NCI-H128 (cell line): ENCODE measurements at regions not wholly inside any gene's neighbourhood (a gene's known extent, or its start where the extent isn't known, plus 50 kb on each side); places are given as distances from the start of the nearest gene placed in this dataset.

Experiments
- DNase-seq: peaks from one replicate; lab custom pipeline; 2025; ENCODE audit not compliant: unreplicated experiment; lab: John Stamatoyannopoulos, UW

DNA sequence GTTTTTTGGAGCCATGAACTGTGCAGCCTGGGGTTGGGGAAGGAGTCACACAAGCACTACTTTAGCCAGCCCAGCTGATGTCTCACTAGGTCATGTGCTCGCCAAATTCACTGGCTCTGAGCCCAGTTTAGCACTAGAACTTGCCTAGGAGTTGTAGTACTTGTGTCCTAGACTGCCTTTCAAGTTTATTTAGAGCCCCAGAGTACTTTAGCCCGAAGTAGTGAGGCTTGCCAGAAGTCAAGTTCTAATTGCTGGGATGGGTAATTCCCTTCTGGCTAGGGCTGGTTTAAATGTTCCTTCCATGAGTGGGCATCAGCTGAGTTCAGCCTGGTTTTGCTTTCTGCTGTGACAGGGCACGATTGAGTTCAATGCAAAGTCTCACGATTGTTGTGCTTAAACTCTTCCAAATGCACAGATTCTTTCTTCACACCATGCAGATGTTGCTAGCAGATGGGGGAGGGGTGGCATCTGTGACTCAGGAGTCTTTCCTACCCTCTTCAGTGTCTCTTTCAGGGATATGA lies 228.2 kb upstream of the ZPLD1 start:
- DNase-seq: no peak

DNA sequence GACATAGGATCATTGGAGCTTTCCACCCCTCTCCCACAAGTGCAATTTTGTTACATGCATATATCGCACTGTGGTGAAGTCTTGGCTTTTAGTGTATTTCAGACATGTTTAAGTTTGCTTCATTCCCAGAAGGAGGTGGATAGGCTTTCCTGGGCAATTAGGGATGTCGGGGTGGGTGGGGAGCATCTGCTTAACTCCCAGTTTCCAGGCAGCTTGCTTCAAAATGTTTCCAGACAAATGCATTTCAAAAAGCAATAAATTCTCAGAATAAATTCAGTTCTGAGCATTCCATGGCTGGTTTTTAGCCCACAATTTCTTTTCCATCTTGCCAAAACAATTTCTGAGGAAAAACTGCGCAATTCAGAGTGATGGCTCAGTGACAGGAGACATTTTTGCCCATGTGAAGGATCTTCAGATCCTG lies 227.7 kb upstream of the ZPLD1 start:
- DNase-seq: no peak

DNA sequence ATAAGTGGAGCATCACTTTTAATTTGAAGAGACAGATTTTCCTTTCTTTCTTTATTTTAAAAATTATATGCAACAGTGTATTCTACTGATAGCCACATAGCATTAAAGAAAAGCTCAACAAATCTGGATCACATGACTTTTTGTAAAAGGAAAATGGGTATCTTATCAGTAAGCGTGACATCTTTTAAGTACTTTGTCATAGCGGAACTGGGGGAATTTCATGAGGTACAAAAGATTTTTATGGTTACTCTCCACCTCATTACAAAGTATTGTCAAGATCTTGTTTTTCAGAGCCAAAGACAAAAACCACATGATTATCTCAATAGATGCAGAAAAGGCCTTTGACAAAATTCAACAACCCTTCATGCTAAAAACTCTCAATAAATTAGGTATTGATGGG lies 219.6 kb upstream of the ZPLD1 start:
- no peak for DNase-seq

DNA sequence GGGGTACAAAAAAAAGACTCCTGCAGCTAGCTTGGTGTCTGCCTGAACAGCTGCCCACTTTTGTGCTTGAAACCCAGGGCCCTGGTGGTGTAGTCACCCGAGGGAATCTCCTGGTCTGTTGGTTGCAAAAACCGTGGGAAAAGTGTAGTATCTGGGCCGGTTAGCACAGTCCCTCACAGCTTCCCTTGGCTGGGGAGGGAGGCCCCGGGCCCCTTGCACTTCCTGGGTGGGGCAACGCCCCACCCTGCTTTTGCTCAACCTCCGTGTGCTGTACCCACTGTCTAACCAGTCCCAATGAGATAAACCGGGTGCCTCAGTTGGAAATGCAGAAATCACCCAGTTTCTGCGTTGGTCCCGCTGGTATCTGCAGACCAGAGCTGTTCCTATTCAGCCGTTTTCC lies 211.7 kb upstream of the ZPLD1 start:
- no peak for DNase-seq

DNA sequence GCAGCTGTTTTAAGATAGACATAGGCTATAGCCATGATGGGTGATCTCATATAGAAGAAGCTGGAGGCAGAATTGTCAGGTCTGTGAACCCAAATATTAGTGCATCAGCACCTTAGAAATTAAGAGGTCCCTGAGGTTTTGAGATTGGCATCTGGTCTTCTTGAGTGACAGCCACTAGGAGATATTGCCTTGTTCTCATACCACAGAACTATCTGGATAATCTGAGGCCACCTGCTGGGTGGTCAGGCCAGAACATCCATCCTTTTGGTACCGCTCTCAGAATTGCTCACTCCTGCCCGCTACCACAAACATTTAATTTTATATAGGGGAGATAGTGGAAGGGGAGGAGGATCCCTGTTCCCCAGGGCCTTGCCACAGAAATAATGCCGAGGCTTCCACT lies 210.6 kb upstream of the ZPLD1 start:
- DNase-seq: no peak

DNA sequence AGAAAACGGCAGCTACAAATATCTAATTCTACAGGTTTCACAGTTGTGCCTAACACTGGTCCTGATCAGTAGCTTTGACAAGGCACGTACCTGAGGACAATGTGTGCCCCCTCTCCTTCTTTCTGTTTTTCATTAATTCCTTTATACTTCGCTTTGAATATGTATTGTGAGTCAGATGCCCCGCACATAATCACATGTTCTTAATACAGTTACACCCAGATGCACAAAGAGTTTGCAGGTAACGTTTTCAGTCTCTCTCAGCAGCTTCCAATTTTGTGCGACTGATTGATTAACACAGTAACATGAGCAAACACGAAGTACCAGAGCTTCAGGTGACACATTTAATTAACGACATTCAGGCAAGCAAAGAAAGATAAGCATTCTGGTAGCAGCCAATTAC lies 209.8 kb upstream of the ZPLD1 start:
- no peak for DNase-seq

DNA sequence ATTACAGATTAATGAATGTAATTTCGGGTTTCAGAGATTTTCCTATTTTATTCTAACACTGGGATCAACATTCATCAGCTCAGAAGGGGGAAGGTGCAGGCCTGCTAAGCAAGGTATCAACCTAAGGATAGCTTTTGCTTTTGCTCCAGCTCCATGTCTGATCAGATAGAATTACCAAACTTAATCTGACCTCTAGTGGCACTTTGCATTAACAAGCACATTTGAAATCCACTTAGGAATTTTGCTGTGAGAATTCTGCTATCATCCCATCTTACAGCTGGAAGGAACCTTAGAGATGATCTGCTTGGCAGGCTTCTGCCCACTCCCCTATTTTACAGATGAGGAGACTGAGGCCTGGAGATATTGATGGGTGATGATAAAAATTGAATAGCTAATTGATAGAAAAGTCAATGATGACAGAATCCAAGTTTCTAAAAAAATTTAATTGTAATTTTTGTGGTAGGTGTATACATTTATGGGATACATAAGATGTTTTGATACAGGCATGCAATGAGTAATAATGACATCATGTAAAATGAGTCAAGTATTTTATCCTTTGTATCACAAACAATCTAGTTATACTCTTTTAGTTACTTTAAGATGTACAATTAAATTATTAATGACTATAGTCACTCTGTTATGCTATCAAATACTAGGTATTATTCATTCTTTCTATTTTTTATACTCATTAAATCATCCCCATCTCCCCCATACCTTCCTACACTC lies 209.2 kb upstream of the ZPLD1 start:
- no peak for DNase-seq

DNA sequence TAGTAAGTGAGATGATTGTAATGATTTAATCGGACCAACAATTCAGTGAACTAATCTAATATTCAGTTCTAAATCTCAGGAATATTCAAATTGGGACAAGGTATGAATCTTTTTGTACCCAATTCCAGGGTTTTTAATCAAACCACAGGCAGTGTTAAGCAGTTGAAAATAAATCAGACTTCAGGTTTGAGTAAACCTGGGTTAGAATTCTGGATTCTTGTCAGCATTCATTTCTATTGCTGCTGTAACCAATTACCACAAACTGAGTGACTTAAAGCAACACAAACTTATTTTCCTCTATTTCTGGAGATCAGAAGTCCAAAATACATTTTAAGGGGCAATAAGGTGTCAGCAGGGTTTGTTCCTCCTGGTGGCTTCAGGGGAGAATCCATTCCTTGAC lies 208.4 kb upstream of the ZPLD1 start:
- no peak for DNase-seq

DNA sequence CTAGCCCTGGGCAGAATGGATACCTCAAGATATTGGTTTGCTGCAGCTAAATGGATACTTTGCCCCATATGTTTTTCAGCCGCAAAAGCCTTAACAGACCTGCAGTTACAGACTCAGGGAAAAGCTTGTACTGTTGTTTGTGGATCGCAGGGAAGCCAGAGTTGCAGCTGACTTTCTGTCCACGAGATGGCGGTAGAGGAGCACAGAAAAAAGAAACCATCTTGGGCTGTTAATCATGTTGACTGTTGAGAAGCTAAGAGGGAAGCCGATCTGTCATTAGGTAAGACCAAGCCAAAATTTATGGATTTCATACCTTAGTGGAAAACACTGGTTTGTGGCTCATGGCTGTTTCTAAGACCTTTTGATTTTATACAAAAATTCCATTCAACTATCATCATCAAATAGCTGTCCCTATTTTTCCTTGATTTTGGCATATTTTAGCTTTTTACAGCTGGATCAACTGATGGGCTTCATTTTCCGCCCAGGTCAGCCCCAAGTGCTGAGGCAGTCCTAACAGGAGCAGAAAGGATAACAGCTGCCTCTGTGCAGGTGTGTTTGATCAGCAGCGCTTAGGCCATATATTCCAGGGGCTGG lies 205.7 kb upstream of the ZPLD1 start:
- peak; percentile 74 for DNase-seq

DNA sequence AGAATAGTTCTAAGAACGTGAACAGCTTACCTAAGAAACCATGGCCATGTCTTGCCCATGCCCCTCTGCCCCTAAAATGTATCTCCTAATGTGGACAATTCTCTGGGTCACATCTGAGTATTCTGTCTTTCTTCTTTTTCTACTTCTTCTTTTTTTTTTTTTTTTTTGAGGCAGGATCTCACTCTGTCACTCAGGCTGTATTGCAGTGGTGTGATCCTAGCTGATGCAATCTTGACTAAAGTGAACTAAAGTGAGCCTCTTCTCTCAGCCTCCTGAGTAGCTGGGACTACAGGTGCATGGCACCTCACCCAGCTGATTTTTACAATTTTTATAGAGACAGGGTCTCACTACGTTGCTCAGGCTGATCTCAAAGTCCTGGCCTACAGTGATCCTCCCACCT lies 204.8 kb upstream of the ZPLD1 start:
- no peak for DNase-seq

DNA sequence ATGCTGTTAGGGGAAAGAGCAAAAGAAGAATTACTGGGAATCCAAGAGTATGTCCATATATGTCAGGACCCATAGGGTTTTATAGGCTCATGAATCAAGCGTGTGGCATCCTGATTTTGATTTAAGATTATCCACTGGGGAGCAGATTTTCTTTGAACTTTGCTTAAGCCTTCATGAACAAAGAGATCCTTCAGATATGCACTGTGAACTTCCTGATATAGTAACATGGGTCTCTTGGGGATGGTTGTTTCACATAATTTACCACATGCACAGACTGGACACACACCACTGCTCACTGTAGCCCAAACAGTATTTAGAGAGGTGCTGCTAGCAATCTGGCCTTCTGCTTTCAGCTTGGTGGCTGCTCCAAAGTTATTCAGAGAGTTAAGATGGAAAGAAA lies 200.9 kb upstream of the ZPLD1 start:
- no peak for DNase-seq

DNA sequence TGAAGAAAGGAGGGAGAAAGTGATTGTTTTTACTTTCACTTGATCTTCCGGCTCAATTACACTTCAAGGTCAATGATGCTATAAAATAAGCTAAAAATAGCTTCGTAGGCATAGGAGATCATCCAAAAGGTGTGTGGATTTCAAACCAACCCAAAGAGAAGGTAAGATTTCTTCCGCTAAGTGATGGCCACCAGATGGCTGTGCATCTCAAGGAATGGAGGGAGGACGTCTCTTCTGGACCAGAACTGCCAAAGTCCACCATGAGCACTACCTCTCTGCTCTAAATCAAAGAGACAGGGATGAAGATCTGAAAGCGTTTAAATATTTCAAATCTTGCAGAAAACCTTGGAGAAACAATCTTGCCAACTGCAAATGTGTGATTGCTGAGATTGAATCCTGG lies 199.1 kb upstream of the ZPLD1 start:
- DNase-seq: peak; percentile 31

DNA sequence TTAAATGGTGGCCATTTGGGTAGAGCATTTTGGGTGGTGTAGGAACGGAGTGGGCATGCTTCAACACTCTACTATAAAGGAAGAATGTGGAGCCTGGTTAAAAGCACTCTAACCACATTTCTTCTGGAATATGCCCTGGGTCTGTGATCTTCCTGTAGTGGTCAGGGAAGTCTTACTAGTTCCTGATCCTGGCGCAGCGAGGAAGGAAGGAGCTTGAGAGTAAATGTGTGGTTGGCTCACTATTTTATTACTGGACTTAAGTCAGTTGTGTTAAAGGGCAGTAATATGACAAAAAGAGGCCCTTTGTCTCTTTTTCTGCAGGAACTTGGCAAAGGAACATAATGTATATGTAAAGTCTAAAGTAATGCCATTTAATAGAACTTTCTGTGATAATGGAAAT lies 197.6 kb upstream of the ZPLD1 start:
- DNase-seq: no peak

DNA sequence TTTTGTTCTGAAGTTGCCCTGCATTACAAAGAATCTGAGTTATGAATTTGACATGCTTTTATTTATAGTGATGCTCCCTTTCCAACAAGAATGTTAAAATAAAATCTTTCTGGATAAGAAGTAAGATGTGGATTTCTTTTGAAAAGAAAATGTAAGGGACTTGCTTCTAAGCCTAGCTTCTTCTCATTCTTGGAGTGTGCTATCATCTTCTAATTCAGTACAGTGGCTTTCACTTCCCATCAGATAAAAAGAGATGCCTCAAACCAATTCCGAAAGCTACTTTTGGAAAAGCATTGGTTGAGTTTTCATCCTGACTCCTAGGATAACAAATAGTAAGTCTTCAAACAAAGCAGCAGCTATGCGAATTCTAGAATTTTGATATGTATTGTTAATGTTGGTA lies 197.0 kb upstream of the ZPLD1 start:
- DNase-seq: no peak

DNA sequence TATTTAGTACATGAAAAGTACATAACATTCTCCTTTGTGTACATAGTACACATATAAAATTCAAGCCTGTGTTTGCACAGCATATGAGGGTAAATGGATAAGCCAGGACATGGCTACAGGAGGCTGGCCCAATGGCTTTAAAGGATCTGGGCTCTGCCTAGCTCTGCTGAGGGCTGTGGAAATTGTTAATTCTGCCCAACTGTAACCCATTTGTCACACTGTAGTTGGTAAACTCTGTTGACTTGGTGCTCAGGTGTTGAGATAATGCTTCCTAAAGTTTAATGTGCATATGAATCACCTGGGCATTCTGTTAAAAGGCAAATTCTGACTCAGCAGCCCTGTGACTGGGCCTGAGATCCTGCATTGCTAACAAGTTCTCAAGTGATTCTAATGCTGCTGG lies 196.5 kb upstream of the ZPLD1 start:
- no peak for DNase-seq

DNA sequence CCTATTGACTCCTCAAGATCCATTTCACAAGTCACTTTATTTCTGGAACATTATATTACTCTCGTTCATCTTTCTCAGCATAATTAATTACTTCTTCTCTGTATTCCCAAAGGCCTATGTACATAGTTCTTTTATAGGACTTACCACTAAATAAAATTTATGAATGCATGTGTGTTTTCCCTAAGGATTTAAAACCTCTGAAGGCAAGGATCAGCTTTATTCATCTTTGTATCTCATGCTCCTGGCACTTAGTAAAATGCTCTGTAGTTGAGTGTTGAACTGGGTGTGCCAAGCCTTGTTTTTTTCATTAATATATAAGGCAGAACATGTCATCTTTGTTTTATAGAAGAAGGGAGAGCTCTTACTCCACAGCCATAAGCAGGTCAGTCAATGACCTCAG lies 194.1 kb upstream of the ZPLD1 start:
- no peak for DNase-seq

DNA sequence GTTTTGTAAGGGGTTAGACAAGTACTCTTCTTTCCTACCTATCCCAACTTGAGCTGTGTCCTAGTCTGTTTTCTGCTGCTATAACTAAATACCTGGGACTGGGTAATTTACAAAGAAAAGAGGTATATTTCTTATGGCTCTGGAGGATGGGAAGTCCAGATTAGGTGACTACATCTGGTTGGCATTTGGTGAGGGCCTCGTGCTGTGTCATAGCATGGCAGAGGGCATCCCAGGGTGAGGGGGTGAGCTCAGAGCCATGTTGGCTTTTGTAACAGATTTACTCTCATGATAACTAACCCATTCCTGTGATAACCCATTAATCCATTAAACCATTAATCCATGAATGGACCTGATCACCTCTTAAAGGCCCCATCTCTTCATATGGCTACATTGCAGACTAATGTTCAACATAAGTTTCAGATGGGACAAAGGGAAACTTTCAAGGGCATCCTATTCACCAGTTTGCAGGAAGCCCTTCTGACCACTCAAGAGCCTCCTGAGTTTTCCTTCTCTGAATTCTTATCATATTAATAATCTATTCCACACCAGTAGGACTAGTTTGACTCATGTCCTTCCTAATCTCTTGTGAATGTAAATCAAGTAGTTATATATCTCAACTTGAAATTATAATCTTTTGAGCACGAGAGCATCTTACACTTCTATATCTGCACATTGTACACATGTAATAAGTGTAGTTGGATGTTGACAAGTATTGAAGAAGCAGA lies 185.7 kb upstream of the ZPLD1 start:
- no peak for DNase-seq

DNA sequence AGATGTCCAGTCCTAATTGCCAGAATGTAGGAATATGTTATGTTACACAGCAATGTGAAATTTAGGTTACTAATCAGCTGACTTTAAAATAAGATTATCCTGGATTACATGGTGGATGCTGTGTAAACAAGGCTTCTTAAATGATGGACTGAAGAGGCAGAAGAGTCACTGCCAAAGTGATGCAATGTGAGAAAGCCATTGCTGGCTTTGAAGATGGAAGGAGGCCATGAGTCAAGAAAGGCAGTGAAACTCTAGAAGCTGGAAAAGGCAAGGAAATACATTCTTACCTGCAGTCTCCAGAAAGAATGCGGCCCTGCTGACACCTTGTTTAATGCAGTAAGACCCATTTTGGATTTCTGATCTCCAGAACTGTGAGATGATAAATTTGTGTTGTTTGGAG lies 179.1 kb upstream of the ZPLD1 start:
- DNase-seq: no peak

DNA sequence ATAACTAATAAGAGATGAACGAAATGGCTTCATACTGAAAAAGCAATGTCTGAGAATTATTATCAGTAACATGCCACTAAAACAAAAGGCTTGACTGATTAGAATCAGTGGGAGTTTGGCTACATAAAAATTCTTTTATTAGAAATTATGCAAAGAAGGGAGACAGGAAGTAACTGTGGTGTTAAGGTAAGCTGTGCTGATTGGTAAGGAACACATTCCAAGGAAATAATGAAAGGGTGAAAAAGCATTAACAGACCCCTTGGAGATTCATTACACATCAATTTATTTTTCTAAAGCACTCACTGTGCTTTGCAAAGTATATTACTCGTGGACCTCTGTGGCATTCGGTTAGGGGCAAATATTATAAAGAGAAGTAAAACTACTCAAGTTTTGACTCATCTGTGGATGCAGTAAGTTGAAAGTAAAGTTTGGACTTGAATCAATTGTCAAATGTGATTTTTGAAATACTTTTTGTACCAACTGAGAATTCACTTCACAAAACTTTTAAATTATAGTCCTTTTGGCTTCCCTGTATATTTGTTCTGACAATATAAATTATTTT lies 176.1 kb upstream of the ZPLD1 start:
- DNase-seq: no peak

DNA sequence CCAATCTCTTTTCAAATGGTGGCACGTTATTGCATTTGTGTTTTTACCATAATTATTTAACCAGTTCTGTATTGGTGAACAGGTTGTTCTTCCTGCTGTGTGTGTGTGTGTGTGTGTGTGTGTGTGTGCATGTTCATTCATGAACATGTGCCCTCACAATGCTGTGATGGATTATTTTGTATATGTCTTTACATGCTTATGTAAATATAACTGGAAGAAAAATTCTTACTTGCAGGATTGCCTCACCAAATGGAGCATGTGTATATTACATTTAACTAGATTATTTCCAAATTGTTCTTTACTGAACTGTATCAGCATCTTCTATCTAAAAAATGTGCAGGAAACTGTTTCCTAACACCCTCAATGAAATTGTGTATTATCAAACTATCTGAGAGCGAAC lies 175.2 kb upstream of the ZPLD1 start:
- DNase-seq: no peak

DNA sequence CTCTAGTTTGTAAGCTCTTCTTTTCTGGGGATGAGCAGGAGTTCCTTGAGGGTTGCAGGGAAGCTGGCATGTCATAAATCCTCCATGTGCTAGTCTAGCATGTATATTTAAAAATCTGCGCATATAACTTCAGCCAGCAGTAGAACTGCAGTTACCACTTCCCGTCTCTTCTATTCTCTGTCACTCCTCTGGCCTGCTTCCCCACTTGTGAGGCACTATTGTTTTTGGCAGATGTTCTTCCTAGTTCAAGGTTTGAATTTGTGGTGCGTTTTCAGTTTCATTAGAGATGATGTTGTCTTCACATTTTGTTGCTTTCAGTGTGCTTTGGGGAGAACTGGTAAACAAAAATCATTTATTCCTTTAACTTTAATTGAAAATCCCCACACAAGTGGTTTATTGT lies 169.1 kb upstream of the ZPLD1 start:
- DNase-seq: no peak

DNA sequence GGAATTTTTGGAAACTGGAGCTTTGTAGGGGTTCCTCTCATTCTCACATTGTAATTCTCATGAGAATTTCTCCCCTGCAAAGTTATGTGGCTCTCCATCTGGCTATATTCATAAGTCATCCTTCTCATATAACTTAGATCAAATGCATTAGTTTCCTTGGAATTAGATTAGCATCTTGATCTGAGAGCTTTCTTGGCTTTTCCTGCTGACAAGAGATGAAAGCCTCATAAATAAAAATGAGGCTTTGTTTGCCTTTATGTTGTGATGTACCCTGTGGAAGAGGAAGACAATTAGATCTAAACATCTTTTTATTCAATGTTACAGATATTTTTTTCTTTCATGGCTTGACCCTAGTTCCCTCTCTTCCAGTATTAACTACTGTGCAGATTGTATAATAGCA lies 165.4 kb upstream of the ZPLD1 start:
- DNase-seq: no peak
